Cardiac muscle cell (in vitro differentiated cells and primary cell): ENCODE measurements at regions not wholly inside any gene's neighbourhood (a gene's known extent, or its start where the extent isn't known, plus 50 kb on each side); places are given as distances from the start of the nearest gene placed in this dataset.

Source experiments
- DNase-seq, 2 donors: peaks; one replicate each; pipeline versions ENCODE4 v3.0.0 to v3.0.0-alpha.2; 2010 to 2017; ENCODE audit warnings: low read depth in 1 of 2, low spot score in 1 of 2
- H3K27ac ChIP-seq: fragments of 200-600 bp; sonication (generic); 2 replicates; pipeline ENCODE4 v1.5.1; 2016
- H3K27me3 ChIP-seq: fragments of 200-600 bp; sonication (generic); 2 replicates; pipeline ENCODE4 v1.6.0; 2016; ENCODE audit warnings: control low read depth
- H3K36me3 ChIP-seq: fragments of 200-600 bp; sonication (generic); 2 replicates; pipeline ENCODE4 v1.5.1; 2016; ENCODE audit warnings: control low read depth
- H3K4me1 ChIP-seq: fragments of 200-600 bp; sonication (generic); 2 replicates; pipeline ENCODE4 v1.8.1; 2017; ENCODE audit warnings: low read depth, mild to moderate bottlenecking, mixed run types
- H3K4me3 ChIP-seq: fragments of 200-600 bp; sonication (generic); 2 replicates; pipeline ENCODE4 v1.5.1; 2016; ENCODE audit warnings: mild to moderate bottlenecking
- H3K9me3 ChIP-seq: fragments of 200-600 bp; sonication (generic); 2 replicates; pipeline ENCODE4 v1.5.1; 2017; ENCODE audit warnings: low read depth, mild to moderate bottlenecking, control low read depth
- CTCF ChIP-seq: IDR thresholded peaks from 2 replicates; pipeline ENCODE4 v1.5.1; 2012; ENCODE audit warnings: low read depth, mild to moderate bottlenecking, low read length

DNA sequence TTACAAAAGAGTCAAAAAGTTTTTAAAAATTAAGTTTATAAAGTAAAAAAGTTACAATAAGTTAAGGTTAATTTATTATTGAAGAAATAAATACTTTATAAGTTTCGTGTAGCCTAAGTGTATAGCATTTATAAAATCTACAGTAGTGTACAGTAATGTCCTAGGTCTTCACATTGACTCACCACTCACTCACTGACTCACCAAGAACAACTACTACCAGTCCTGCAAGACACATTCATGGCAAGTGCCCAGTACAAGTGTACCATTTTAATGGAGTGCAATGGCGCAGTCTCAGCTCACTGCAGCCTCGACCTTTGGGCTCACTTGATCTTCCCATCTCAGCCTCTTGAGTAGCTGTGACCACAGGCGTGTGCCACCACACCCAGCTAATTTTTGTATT, 128.2 kb downstream of the GPX5 start:
- no peak overlapping the region for H3K27ac ChIP-seq
- TF ChIP-seq CTCF: no peak
- no peak for DNase-seq
- no peaks in the 10 kb centered on the region for H3K27me3 ChIP-seq
- no peaks in the 10 kb centered on the region for H3K9me3 ChIP-seq
- no peaks in the 10 kb centered on the region for H3K4me1 ChIP-seq
- H3K4me3 ChIP-seq: no peak overlapping the region
- no peaks in the 10 kb centered on the region for H3K36me3 ChIP-seq

- Histone ChIP-seq H3K36me3 (no peaks in the 10 kb centered on the region), H3K4me3 (no peak overlapping the region), H3K27ac (no peak overlapping the region), H3K9me3 (no peaks in the 10 kb centered on the region), H3K4me1 (no peaks in the 10 kb centered on the region), H3K27me3 (no peaks in the 10 kb centered on the region)
- TF ChIP-seq CTCF: no peak
- no peak for DNase-seq
Observed at GRCh38 chr6:28655164-28655563, 129.5 kb downstream of the GPX5 start.

GRCh38 chr6:28656715-28657114, 131.0 kb downstream of the GPX5 start:
- Histone ChIP-seq H3K27ac (no peak overlapping the region), H3K36me3 (no peaks in the 10 kb centered on the region), H3K27me3 (no peaks in the 10 kb centered on the region), H3K9me3 (no peaks in the 10 kb centered on the region), H3K4me1 (no peaks in the 10 kb centered on the region), H3K4me3 (no peak overlapping the region)
- no peak for TF ChIP-seq CTCF
- DNase-seq: no peak

- peak overlapping the region; percentile 94 for H3K4me3 ChIP-seq
Observed at GRCh38 chr6:28657381-28657768, 131.7 kb downstream of the GPX5 start.

DNA sequence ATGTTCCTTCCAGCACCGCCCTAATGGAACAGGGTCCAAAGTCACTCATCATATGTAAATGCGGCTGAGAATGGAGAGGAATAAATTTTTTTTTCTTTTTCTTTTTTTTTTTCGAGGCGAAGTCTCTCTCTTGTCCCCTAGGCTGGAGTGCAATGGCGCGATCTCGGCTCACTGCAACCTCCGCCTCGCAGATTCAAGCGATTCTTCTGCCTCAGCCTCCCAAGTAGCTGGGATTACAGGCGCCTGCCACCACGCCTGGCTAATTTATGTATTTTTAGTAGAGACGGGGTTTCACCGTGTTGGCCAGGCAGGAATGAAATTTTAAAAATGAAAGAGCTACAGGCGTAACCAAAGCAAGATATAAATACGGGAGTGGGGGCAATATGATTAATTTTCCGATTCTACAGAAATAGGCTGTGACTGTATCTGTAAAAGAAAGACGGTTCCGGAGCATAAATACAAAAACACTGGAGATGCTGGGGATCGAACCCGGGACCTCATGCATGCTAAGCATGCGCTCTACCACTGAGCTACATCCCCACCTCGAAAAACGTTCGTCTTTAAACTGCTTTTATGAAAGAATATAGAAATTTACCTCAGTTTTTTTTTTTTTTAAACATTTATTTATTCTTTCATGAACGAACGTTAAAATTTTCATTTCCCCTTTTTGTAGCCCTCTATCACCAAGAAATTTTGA, 132.2 kb downstream of the GPX5 start:
- Histone ChIP-seq H3K27ac (no peak overlapping the region), H3K9me3 (no peaks in the 10 kb centered on the region), H3K27me3 (no peaks in the 10 kb centered on the region), H3K4me1 (no peaks in the 10 kb centered on the region), H3K4me3 (peak overlapping the region; percentile 94), H3K36me3 (no peaks in the 10 kb centered on the region)
- no peak for TF ChIP-seq CTCF
- DNase-seq: peak; percentile 74

More at GRCh38 chr6:28657381-28657768, 131.7 kb downstream of the GPX5 start:
- TF ChIP-seq CTCF: no peak
- no peak overlapping the region for H3K27ac ChIP-seq
- H3K36me3 ChIP-seq: no peaks in the 10 kb centered on the region
- no peaks in the 10 kb centered on the region for H3K9me3 ChIP-seq
- no peaks in the 10 kb centered on the region for H3K4me1 ChIP-seq
- DNase-seq: no peak
- H3K27me3 ChIP-seq: no peaks in the 10 kb centered on the region
